ENCODE measurements at regions not wholly inside any gene's neighbourhood (a gene's known extent, or its start where the extent isn't known, plus 50 kb on each side); places are given as distances from the start of the nearest gene placed in this dataset.

DNA sequence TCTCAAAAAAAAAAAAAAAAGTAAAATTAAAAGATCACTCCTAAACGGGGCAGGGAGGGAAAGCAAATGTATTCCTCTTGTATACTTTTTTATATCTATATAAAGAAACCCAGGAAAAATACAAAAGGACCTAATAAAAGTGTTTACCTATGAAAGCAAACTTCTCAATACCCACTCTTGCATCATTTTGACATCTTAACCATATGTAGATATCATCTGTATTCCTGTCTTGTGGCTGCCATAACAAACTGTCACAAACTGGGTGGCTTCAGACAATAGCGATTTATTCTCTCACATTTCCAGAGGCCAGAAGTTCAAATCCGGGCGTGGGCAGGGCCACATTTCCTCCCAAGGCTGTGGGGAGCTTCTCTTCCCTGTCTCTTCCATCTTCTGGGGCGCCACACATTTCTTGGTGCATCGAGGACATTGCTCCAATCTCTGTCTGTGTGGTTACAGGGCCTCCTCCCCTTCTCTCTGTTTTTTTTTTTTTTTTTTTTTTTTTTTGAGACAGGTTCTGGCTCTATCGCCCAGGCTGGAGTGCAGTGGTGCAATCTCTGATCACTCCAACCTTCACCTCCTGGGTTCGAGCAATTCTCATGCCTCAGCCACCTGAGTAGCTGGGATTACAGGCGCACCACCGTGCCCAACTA, 58.4 kb upstream of the IL17B start:
- intact Hi-C loops (cut with DNase I), result no loop called here
- DNase-seq (ENCODE audit: low spot score in 2 of 2), result no peak
- H3K36me3 ChIP-seq, result no peaks in the 10 kb centered on the region
- no peak overlapping the region for H3K27ac ChIP-seq
- H3K27me3 ChIP-seq, result no peaks in the 10 kb centered on the region
- no peaks in the 10 kb centered on the region for H3K9me3 ChIP-seq
- H3K4me1 ChIP-seq, result peaks cover 0 to 5% of the 10 kb centered on the region in 2 donors
- TF ChIP-seq, protein P1, sequence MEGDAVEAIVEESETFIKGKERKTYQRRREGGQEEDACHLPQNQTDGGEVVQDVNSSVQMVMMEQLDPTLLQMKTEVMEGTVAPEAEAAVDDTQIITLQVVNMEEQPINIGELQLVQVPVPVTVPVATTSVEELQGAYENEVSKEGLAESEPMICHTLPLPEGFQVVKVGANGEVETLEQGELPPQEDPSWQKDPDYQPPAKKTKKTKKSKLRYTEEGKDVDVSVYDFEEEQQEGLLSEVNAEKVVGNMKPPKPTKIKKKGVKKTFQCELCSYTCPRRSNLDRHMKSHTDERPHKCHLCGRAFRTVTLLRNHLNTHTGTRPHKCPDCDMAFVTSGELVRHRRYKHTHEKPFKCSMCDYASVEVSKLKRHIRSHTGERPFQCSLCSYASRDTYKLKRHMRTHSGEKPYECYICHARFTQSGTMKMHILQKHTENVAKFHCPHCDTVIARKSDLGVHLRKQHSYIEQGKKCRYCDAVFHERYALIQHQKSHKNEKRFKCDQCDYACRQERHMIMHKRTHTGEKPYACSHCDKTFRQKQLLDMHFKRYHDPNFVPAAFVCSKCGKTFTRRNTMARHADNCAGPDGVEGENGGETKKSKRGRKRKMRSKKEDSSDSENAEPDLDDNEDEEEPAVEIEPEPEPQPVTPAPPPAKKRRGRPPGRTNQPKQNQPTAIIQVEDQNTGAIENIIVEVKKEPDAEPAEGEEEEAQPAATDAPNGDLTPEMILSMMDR (IDR thresholded peaks at IDR 0.05), result no peak
- H3K4me3 ChIP-seq, result no peak overlapping the region

DNA sequence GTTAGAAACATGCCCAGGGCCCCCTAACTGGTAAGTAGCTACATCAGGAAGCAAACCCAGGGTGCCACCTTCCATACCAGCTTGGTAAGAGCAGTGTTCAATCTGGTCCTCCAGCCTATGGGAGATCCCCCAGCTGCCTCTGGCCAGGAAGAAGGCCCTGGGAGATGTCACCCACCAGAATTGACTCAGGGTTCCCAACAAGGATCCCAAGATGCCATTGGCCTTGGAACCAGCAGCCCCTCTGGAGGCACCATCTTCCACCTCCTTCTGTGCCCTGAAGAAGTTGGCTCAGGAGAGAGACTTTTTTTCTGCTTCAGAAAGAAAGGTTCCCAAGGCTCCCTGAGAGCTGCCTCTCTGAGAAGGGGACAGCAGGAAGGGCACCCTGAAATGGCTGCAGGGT, 56.6 kb upstream of the IL17B start:
- no peaks in the 10 kb centered on the region for H3K27me3 ChIP-seq
- H3K36me3 ChIP-seq, result peaks cover 0 to 3% of the 10 kb centered on the region in 2 donors
- TF ChIP-seq, protein P1 (IDR thresholded peaks at IDR 0.05), result no peak
- peak overlapping the region; percentile 13 to 80 for H3K27ac ChIP-seq
- peaks cover 0 to 2% of the 10 kb centered on the region in 2 donors for H3K4me1 ChIP-seq
- intact Hi-C loops (cut with DNase I), result loop anchor here (2.0 kb wide), 1 partner anchor 69 kb away; no protein-coding TSS in a partner anchor
- DNase-seq (ENCODE audit: low spot score in 2 of 2), result no peak
- H3K9me3 ChIP-seq, result no peaks in the 10 kb centered on the region
- H3K4me3 ChIP-seq, result no peak overlapping the region

DNA sequence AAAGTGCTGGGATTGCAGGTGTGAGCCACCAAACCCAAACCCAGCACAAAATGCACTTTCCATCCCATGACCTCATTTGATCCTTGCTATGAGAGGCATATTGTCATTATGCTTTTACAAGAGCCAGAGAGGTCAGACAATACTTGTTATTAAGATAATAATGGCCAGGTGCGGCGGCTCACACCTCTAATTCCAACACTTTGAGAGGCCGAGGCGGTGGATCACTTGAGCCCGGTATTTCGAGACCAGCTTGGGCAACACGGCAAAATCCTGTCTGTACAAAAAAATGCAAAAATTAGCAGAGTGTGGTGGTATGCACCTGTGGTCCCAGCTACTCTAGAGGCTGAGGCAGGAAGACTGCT, 55.9 kb upstream of the IL17B start:
- Histone ChIP-seq H3K4me1 (peaks cover 0 to 2% of the 10 kb centered on the region in 2 donors), H3K4me3 (no peak overlapping the region), H3K27me3 (no peaks in the 10 kb centered on the region), H3K9me3 (no peaks in the 10 kb centered on the region), H3K27ac (peak overlapping the region; percentile 80 to 88), H3K36me3 (peaks cover 4 to 8% of the 10 kb centered on the region in 2 donors)
- DNase-seq (ENCODE audit: low spot score in 2 of 2), result no peak
- intact Hi-C loops (cut with DNase I), result loop anchor here (2.0 kb wide), 1 partner anchor 68 kb away; no protein-coding TSS in a partner anchor
- TF ChIP-seq, protein P1 (IDR thresholded peaks at IDR 0.05), result no peak

DNA sequence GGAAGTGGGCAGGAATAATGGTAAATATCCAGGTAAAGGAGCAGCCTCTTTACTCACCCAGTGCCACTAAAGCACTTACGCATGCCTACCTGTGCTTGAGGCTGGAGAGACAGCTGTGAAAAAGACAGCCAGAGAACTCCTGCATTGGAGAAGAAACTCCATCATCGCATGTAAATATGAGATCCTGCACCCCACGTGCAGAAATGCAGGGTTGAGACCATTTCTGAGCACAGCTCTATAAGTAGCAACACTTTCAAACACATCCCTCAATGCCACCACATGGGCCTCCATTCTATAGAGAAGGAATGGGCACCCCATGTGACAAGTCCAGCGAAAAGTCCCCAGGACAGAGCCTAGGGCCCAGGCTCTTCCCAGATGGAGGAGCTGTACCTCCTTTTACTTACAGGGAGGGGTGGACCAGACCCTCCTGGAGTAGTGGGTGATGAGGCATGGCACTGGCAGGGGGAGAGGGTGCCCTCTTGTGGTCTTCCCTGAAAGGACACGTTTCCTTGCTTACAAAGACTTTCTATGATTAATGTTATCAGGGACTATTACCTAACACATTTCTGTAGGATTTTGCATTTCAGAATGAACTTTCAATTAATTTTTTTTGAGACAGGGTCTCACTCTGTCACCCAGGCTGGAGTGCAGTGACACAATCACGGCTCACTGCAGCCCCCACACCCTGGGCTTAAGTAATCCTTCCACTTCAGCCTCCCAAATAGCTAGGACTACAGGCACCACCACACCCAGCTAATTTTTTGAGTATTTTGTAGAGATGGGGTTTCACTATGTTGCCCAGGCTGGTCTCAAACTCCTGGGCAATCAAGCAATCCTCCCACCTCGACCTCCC, 55.3 kb upstream of the IL17B start:
- intact Hi-C loops (cut with DNase I), result loop anchor here (2.0 kb wide), 1 partner anchor 68 kb away; no protein-coding TSS in a partner anchor
- TF ChIP-seq, protein P1 (IDR thresholded peaks at IDR 0.05), result peak; percentile 60 to 83 (median 80)
- Histone ChIP-seq H3K4me1 (peaks cover 0 to 3% of the 10 kb centered on the region in 2 donors), H3K4me3 (no peak overlapping the region), H3K27ac (peak overlapping the region; percentile 80 to 88), H3K36me3 (peaks cover 9 to 14% of the 10 kb centered on the region in 2 donors), H3K27me3 (no peaks in the 10 kb centered on the region), H3K9me3 (no peaks in the 10 kb centered on the region)
- peak in 1 of 2 donors; percentile 89 for DNase-seq (ENCODE audit: low spot score in 2 of 2)

DNA sequence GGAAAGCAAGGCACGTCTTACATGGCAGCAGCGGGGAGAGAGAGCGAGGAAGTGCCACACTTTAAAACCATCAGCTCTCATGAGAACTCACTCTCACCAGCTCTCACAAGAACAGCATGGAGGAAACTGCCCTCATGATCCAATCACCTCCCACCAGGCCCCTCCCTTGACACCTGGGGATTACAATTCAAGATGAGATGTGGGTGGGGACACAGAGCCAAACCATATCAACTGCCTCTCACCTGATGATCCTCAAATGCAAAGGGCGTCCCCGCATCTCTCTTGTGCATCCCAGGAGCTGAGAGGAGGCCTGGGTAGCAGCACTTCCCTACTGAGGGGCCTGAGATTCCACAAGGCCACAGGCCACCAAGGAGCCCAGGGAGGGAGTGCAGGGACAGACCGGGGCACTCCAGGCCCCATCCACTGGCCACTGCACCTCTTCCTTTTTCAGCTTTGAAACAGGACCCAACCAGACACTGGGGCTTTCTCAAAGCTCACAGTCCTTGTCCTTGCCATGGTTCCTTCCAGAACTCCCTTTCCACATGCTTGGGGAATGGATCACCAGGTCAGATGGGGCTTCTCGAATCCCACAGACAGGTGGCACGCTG, 54.5 kb upstream of the IL17B start:
- intact Hi-C loops (cut with DNase I), result loop anchor here (2.0 kb wide), 1 partner anchor 67 kb away; no protein-coding TSS in a partner anchor

More for the DNA sequence above, 54.5 kb upstream of the IL17B start:
- H3K27ac ChIP-seq, result peak overlapping the region; percentile 80 to 88
- peaks cover 0 to 6% of the 10 kb centered on the region in 2 donors for H3K4me1 ChIP-seq
- TF ChIP-seq, protein P1 (IDR thresholded peaks at IDR 0.05), result no peak
- no peaks in the 10 kb centered on the region for H3K27me3 ChIP-seq
- H3K36me3 ChIP-seq, result peaks cover 16 to 21% of the 10 kb centered on the region in 2 donors
- DNase-seq (ENCODE audit: low spot score in 2 of 2), result peak in 1 of 2 donors; percentile 80
- no peaks in the 10 kb centered on the region for H3K9me3 ChIP-seq
- no peak overlapping the region for H3K4me3 ChIP-seq
